CD14-positive monocyte (primary cell): ENCODE measurements at regions not wholly inside any gene's neighbourhood (a gene's known extent, or its start where the extent isn't known, plus 50 kb on each side); places are given as distances from the start of the nearest gene placed in this dataset.

Experiments used
- DNase-seq, 3 donors: peaks; one replicate each; pipeline ENCODE4 v3.0.0-alpha.2; 2011 to 2022
- H2AFZ ChIP-seq: 2 replicates; pipeline ENCODE4 v1.6.0; 2012; ENCODE audit warnings: mild to moderate bottlenecking, low read depth, low read length, inconsistent platforms; ENCODE audit not compliant: insufficient read depth, poor library complexity, severe bottlenecking
- H3K27ac ChIP-seq, 2 donors: 1 replicate in 1 of 2; 2 replicates in 1 of 2; pipeline ENCODE4 v1.5.1; 2012 to 2013; ENCODE audit warnings: low read length in 2 of 2, control low read depth in 1 of 2, inconsistent platforms in 1 of 2, low read depth in 1 of 2, mild to moderate bottlenecking in 1 of 2
- H3K27me3 ChIP-seq, 2 donors: one replicate each; pipeline versions ENCODE4 v1.6.0 to v1.6.1; 2011 to 2013; ENCODE audit warnings: low read length in 2 of 2; ENCODE audit not compliant: control insufficient read depth in 2 of 2, insufficient read depth in 2 of 2
- H3K36me3 ChIP-seq, 2 donors: replicated peaks in 1 of 2; 1 replicate in 1 of 2; 2 replicates in 1 of 2; pipeline versions ENCODE4 v1.5.1 to v1.6.1; 2012 to 2013; ENCODE audit warnings: low read length in 2 of 2, control low read depth in 1 of 2, inconsistent platforms in 1 of 2, mild to moderate bottlenecking in 1 of 2; ENCODE audit not compliant: insufficient read depth in 2 of 2, control insufficient read depth in 1 of 2
- H3K4me1 ChIP-seq, 2 donors: 1 replicate in 1 of 2; 2 replicates in 1 of 2; pipeline versions ENCODE4 v1.5.1 to v1.6.1; 2012 to 2013; ENCODE audit warnings: low read length in 2 of 2, control low read depth in 1 of 2, inconsistent platforms in 1 of 2, mild to moderate bottlenecking in 1 of 2, moderate library complexity in 1 of 2; ENCODE audit not compliant: insufficient read depth in 2 of 2, control insufficient read depth in 1 of 2
- H3K4me2 ChIP-seq: replicated peaks from 2 replicates; pipeline ENCODE3; 2012; ENCODE audit warnings: low read length, moderate library complexity, mild to moderate bottlenecking; ENCODE audit not compliant: poor library complexity, severe bottlenecking; ENCODE audit errors: extremely low read depth
- H3K4me3 ChIP-seq, 3 experiments: fragments of 200-600 bp in 1 of 3; sonication (generic) in 1 of 3; replicated peaks in 1 of 3; 1 replicate in 2 of 3; 2 replicates in 1 of 3; pipeline ENCODE4 v1.5.1; 2011 to 2013; ENCODE audit warnings: low read length in 3 of 3, mild to moderate bottlenecking in 3 of 3, control low read depth in 2 of 3, low read depth in 2 of 3, inconsistent platforms in 1 of 3, moderate library complexity in 1 of 3
- H3K79me2 ChIP-seq: 2 replicates; pipeline ENCODE4 v1.6.0; 2012; ENCODE audit warnings: mild to moderate bottlenecking, control low read depth, inconsistent platforms, low read length, moderate library complexity; ENCODE audit not compliant: insufficient read depth
- H3K9ac ChIP-seq: 2 replicates; pipeline ENCODE4 v1.6.0; 2017; ENCODE audit warnings: low read length, mild to moderate bottlenecking; ENCODE audit not compliant: insufficient read depth, poor library complexity, severe bottlenecking
- H3K9me3 ChIP-seq, 2 donors: replicated peaks in 1 of 2; 1 replicate in 1 of 2; 2 replicates in 1 of 2; pipeline versions ENCODE4 v1.5.1 to v1.6.1; 2012 to 2013; ENCODE audit warnings: low read length in 2 of 2, control low read depth in 1 of 2; ENCODE audit not compliant: control insufficient read depth in 1 of 2, insufficient read depth in 1 of 2
- H4K20me1 ChIP-seq: 2 replicates; pipeline ENCODE4 v1.6.0; 2012; ENCODE audit warnings: mild to moderate bottlenecking, low read length, control low read depth, moderate library complexity; ENCODE audit not compliant: insufficient read depth
- H3K27ac Mint-ChIP-seq, 7 donors: one replicate each; pipeline ENCODE4 v1.8.0; 2020; ENCODE audit warnings: mild to moderate bottlenecking in 7 of 7, mixed read lengths in 7 of 7, moderate library complexity in 6 of 7, inconsistent platforms in 2 of 7
- H3K27me3 Mint-ChIP-seq, 3 donors: one replicate each; pipeline ENCODE4 v1.8.0; 2021 to 2022; ENCODE audit warnings: low read depth in 3 of 3, mild to moderate bottlenecking in 3 of 3, mixed read lengths in 3 of 3, moderate library complexity in 3 of 3, inconsistent platforms in 1 of 3
- H3K36me3 Mint-ChIP-seq, 2 donors: one replicate each; pipeline ENCODE4 v1.8.0; 2020; ENCODE audit warnings: mixed read lengths in 2 of 2, inconsistent platforms in 1 of 2, mild to moderate bottlenecking in 1 of 2
- H3K4me1 Mint-ChIP-seq: one replicate; pipeline ENCODE4 v1.8.0; 2020; ENCODE audit warnings: mild to moderate bottlenecking, mixed read lengths
- H3K4me3 Mint-ChIP-seq, 2 donors: one replicate each; pipeline ENCODE4 v1.8.0; 2020; ENCODE audit warnings: mild to moderate bottlenecking in 2 of 2, mixed read lengths in 2 of 2, moderate library complexity in 1 of 2
- H3K9me3 Mint-ChIP-seq, 7 donors: one replicate each; pipeline ENCODE4 v1.8.0; 2020 to 2022; ENCODE audit warnings: mixed read lengths in 7 of 7, mild to moderate bottlenecking in 6 of 7, moderate library complexity in 6 of 7, inconsistent platforms in 2 of 7
- WGBS: methylation state at CpG from one replicate; pipeline ENCODE4 v1.1.5; 2013; ENCODE audit warnings: missing lambda C conversion rate; ENCODE audit not compliant: insufficient coverage; 5-methylcytosine and 5-hydroxymethylcytosine counted together
- intact Hi-C, 2 donors: fragments of 100-400 bp; cut with micrococcal nuclease; formaldehyde crosslinking; loops; one replicate each; pipeline versions ENCODE4 v1.15.0 to v1.15.1; 2023
- TF ChIP-seq, protein P1 (sequence below): fragments of 200-600 bp; IDR thresholded peaks from one replicate; pipeline ENCODE4 v1.8.0; 2022; ENCODE audit warnings: antibody characterized with exemption, mild to moderate bottlenecking

DNA sequence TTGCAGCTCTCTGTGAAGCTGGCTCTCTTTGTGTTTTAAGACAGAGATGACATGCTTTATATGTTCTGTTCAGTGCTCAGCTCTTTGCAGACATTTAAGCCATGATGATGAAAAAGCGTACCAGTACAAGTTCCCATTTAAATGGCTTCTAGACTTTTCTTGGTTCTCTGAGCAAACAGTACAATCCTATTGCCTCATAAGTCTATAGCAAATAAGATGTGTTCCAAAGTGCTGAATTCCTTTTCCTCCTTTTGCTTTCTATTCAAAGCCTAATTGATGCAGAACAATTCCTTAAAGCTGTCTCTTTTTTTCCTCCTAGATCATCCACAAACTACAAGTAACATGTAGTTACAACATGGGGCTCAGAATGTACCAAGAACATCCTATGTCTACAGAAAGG, 168.8 kb upstream of the SPATS2L start:
- intact Hi-C loops: no loop called here
- DNase-seq: no peak
- no peaks in the 10 kb centered on the region for H3K36me3 ChIP-seq
- Mint-ChIP-seq H3K36me3 (no peaks in the 10 kb centered on the region), H3K27ac (no peak overlapping the region), H3K4me3 (no peak overlapping the region), H3K4me1 (no peaks in the 10 kb centered on the region), H3K27me3 (no peaks in the 10 kb centered on the region), H3K9me3 (peaks cover 0 to 10% (median 5%) of the 10 kb centered on the region in 7 donors)
- H3K4me2 ChIP-seq: no peak overlapping the region
- H2AFZ ChIP-seq: no peak overlapping the region
- no peak overlapping the region for H3K9ac ChIP-seq
- WGBS: no CpG with 5 or more reads among the region's 1 CpG
- no peak overlapping the region for H3K4me3 ChIP-seq
- TF ChIP-seq, protein P1, sequence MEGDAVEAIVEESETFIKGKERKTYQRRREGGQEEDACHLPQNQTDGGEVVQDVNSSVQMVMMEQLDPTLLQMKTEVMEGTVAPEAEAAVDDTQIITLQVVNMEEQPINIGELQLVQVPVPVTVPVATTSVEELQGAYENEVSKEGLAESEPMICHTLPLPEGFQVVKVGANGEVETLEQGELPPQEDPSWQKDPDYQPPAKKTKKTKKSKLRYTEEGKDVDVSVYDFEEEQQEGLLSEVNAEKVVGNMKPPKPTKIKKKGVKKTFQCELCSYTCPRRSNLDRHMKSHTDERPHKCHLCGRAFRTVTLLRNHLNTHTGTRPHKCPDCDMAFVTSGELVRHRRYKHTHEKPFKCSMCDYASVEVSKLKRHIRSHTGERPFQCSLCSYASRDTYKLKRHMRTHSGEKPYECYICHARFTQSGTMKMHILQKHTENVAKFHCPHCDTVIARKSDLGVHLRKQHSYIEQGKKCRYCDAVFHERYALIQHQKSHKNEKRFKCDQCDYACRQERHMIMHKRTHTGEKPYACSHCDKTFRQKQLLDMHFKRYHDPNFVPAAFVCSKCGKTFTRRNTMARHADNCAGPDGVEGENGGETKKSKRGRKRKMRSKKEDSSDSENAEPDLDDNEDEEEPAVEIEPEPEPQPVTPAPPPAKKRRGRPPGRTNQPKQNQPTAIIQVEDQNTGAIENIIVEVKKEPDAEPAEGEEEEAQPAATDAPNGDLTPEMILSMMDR: no peak
- no peaks in the 10 kb centered on the region for H4K20me1 ChIP-seq
- no peaks in the 10 kb centered on the region for H3K4me1 ChIP-seq
- H3K27ac ChIP-seq: no peak overlapping the region
- H3K79me2 ChIP-seq: no peaks in the 10 kb centered on the region
- H3K9me3 ChIP-seq: no peaks in the 10 kb centered on the region
- H3K27me3 ChIP-seq: no peaks in the 10 kb centered on the region

DNA sequence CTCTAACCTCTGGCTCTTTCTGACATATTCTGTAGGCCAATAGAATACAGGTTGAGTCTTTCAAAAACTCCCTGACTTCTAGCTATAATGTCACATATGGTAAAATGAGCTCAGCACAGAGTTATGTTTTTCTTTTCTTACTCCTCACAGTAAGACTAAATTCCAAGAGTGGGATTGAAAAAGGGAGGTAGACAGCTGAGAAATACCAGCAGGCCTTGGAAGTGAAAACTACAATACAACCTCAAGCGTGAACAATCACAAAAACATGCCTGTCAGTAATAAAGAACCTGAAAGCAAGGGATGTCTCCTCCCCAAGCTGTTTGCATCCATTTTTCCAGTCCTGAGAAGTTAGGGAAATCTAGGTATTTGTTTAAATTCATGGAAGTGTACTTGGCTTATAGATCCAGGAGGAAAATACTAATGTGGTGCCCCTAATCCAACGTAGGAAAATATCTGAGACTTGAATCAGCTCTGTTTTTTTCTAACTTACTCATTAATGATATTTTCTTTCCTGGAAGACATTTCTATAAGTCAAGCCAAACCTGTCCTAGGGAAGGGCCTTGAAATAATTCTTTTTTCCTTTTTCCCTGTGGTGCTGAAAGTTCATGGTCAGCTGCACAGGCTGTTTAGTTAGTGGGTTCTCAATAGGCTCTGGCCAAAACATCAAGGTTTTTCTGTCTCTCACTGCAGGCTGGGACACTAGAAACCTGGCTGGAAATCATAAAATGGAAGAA, 167.9 kb upstream of the SPATS2L start:
- no peak overlapping the region for H3K27ac Mint-ChIP-seq
- no peak overlapping the region for H3K9ac ChIP-seq
- no peak overlapping the region for H3K27ac ChIP-seq
- no peaks in the 10 kb centered on the region for H3K27me3 Mint-ChIP-seq
- H3K9me3 Mint-ChIP-seq: peaks cover 0 to 10% (median 5%) of the 10 kb centered on the region in 7 donors
- no peaks in the 10 kb centered on the region for H3K27me3 ChIP-seq
- TF ChIP-seq, protein P1: no peak
- DNase-seq: no peak
- H3K4me2 ChIP-seq: no peak overlapping the region
- H3K9me3 ChIP-seq: no peaks in the 10 kb centered on the region
- no peaks in the 10 kb centered on the region for H3K4me1 ChIP-seq
- no peak overlapping the region for H2AFZ ChIP-seq
- intact Hi-C loops: no loop called here
- no peaks in the 10 kb centered on the region for H4K20me1 ChIP-seq
- no peaks in the 10 kb centered on the region for H3K36me3 Mint-ChIP-seq
- no peaks in the 10 kb centered on the region for H3K36me3 ChIP-seq
- no peak overlapping the region for H3K4me3 ChIP-seq
- WGBS: no CpG with 5 or more reads among the region's 2 CpGs
- H3K4me1 Mint-ChIP-seq: no peaks in the 10 kb centered on the region
- no peak overlapping the region for H3K4me3 Mint-ChIP-seq
- no peaks in the 10 kb centered on the region for H3K79me2 ChIP-seq
